ENCODE measurements at regions not wholly inside any gene's neighbourhood (a gene's known extent, or its start where the extent isn't known, plus 50 kb on each side); places are given as distances from the start of the nearest gene placed in this dataset.

DNA sequence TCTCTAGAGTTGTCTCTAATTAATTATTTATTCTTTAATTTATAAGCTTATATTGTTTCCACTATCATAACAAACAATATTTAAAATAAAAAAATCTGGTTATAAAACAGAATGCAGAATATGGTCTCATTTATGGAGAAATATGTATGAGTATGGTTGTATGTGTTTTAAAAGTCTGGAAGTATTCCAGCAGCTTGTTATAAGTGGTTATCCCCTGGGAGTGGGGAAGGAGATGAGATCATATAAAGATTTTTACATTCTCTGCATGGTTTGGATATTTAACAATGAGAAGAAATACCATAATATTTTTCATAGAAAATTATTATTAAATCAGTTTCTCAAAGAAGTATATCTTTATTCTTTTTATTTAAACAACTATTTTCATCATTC lies 135.4 kb upstream of the MB21D2 start:
- TF ChIP-seq, protein P1, sequence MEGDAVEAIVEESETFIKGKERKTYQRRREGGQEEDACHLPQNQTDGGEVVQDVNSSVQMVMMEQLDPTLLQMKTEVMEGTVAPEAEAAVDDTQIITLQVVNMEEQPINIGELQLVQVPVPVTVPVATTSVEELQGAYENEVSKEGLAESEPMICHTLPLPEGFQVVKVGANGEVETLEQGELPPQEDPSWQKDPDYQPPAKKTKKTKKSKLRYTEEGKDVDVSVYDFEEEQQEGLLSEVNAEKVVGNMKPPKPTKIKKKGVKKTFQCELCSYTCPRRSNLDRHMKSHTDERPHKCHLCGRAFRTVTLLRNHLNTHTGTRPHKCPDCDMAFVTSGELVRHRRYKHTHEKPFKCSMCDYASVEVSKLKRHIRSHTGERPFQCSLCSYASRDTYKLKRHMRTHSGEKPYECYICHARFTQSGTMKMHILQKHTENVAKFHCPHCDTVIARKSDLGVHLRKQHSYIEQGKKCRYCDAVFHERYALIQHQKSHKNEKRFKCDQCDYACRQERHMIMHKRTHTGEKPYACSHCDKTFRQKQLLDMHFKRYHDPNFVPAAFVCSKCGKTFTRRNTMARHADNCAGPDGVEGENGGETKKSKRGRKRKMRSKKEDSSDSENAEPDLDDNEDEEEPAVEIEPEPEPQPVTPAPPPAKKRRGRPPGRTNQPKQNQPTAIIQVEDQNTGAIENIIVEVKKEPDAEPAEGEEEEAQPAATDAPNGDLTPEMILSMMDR (tag by site-specific recombination; IDR thresholded peaks at IDR 0.05), result no peak
- TF ChIP-seq, protein P2, sequence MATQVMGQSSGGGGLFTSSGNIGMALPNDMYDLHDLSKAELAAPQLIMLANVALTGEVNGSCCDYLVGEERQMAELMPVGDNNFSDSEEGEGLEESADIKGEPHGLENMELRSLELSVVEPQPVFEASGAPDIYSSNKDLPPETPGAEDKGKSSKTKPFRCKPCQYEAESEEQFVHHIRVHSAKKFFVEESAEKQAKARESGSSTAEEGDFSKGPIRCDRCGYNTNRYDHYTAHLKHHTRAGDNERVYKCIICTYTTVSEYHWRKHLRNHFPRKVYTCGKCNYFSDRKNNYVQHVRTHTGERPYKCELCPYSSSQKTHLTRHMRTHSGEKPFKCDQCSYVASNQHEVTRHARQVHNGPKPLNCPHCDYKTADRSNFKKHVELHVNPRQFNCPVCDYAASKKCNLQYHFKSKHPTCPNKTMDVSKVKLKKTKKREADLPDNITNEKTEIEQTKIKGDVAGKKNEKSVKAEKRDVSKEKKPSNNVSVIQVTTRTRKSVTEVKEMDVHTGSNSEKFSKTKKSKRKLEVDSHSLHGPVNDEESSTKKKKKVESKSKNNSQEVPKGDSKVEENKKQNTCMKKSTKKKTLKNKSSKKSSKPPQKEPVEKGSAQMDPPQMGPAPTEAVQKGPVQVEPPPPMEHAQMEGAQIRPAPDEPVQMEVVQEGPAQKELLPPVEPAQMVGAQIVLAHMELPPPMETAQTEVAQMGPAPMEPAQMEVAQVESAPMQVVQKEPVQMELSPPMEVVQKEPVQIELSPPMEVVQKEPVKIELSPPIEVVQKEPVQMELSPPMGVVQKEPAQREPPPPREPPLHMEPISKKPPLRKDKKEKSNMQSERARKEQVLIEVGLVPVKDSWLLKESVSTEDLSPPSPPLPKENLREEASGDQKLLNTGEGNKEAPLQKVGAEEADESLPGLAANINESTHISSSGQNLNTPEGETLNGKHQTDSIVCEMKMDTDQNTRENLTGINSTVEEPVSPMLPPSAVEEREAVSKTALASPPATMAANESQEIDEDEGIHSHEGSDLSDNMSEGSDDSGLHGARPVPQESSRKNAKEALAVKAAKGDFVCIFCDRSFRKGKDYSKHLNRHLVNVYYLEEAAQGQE (tag by site-specific recombination; IDR thresholded peaks at IDR 0.05), result no peak
- TF ChIP-seq YY1 (tag by site-specific recombination; IDR thresholded peaks at IDR 0.05), result no peak
- no peak for TF ChIP-seq ZSCAN16 (tag by site-specific recombination; IDR thresholded peaks at IDR 0.05)
- TF ChIP-seq GFI1B (tag by site-specific recombination; IDR thresholded peaks at IDR 0.05), result no peak
- TF ChIP-seq, protein P3, sequence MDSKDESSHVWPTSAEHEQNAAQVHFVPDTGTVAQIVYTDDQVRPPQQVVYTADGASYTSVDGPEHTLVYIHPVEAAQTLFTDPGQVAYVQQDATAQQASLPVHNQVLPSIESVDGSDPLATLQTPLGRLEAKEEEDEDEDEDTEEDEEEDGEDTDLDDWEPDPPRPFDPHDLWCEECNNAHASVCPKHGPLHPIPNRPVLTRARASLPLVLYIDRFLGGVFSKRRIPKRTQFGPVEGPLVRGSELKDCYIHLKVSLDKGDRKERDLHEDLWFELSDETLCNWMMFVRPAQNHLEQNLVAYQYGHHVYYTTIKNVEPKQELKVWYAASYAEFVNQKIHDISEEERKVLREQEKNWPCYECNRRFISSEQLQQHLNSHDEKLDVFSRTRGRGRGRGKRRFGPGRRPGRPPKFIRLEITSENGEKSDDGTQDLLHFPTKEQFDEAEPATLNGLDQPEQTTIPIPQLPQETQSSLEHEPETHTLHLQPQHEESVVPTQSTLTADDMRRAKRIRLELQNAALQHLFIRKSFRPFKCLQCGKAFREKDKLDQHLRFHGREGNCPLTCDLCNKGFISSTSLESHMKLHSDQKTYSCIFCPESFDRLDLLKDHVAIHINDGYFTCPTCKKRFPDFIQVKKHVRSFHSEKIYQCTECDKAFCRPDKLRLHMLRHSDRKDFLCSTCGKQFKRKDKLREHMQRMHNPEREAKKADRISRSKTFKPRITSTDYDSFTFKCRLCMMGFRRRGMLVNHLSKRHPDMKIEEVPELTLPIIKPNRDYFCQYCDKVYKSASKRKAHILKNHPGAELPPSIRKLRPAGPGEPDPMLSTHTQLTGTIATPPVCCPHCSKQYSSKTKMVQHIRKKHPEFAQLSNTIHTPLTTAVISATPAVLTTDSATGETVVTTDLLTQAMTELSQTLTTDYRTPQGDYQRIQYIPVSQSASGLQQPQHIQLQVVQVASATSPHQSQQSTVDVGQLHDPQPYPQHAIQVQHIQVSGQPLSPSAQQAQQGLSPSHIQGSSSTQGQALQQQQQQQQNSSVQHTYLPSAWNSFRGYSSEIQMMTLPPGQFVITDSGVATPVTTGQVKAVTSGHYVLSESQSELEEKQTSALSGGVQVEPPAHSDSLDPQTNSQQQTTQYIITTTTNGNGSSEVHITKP (tag by site-specific recombination; IDR thresholded peaks at IDR 0.05), result no peak
- no peak for TF ChIP-seq BCL11A (tag by site-specific recombination; IDR thresholded peaks at IDR 0.05; ENCODE audit: low read depth)
- TF ChIP-seq ZNF302 (tag by site-specific recombination; IDR thresholded peaks at IDR 0.05; ENCODE audit: low read depth), result no peak
